Effector memory CD4-positive, alpha-beta T cell (primary cell): ENCODE measurements at regions not wholly inside any gene's neighbourhood (a gene's known extent, or its start where the extent isn't known, plus 50 kb on each side); places are given as distances from the start of the nearest gene placed in this dataset.

Source experiments
- DNase-seq, 3 donors: peaks; one replicate each; pipeline ENCODE4 v3.0.0-alpha.2; 2020
- H3K27ac ChIP-seq: 2 replicates; pipeline ENCODE4 v1.7.0; 2013; ENCODE audit warnings: mild to moderate bottlenecking, low read length, moderate library complexity; ENCODE audit not compliant: insufficient read depth, poor library complexity, severe bottlenecking
- H3K27me3 ChIP-seq: replicated peaks from 2 replicates; pipeline ENCODE4 v1.7.0; 2013; ENCODE audit warnings: mild to moderate bottlenecking, low read length; ENCODE audit not compliant: insufficient read depth, control insufficient read depth, poor library complexity, severe bottlenecking
- H3K36me3 ChIP-seq: 2 replicates; pipeline ENCODE4 v1.7.0; 2013; ENCODE audit warnings: mild to moderate bottlenecking, low read length, moderate library complexity; ENCODE audit not compliant: control insufficient read depth, insufficient read depth
- H3K4me1 ChIP-seq: 2 replicates; pipeline ENCODE4 v1.7.0; 2013; ENCODE audit warnings: low read length, mild to moderate bottlenecking; ENCODE audit not compliant: control insufficient read depth, insufficient read depth, poor library complexity, severe bottlenecking
- H3K4me3 ChIP-seq: 2 replicates; pipeline ENCODE4 v1.7.0; 2013; ENCODE audit warnings: low read length, low read depth, mild to moderate bottlenecking; ENCODE audit not compliant: insufficient read depth, poor library complexity, severe bottlenecking
- H3K9me3 ChIP-seq: 2 replicates; pipeline ENCODE4 v1.7.0; 2013; ENCODE audit warnings: mild to moderate bottlenecking, low read length, moderate library complexity; ENCODE audit not compliant: control insufficient read depth

GRCh38 chrX:42129022-42129940 lies 205.9 kb upstream of the CASK start:
- Histone ChIP-seq H3K27ac (no peak overlapping the region), H3K4me3 (no peak overlapping the region), H3K36me3 (no peaks in the 10 kb centered on the region), H3K27me3 (no peaks in the 10 kb centered on the region), H3K4me1 (peaks cover 5% of the 10 kb centered on the region), H3K9me3 (no peaks in the 10 kb centered on the region)
- no peak for DNase-seq

GRCh38 chrX:42128587-42128986 lies 205.2 kb upstream of the CASK start:
- no peaks in the 10 kb centered on the region for H3K9me3 ChIP-seq
- DNase-seq, result no peak
- no peak overlapping the region for H3K27ac ChIP-seq
- no peak overlapping the region for H3K4me3 ChIP-seq
- H3K36me3 ChIP-seq, result no peaks in the 10 kb centered on the region
- H3K4me1 ChIP-seq, result peaks cover 5% of the 10 kb centered on the region
- no peaks in the 10 kb centered on the region for H3K27me3 ChIP-seq

- no peak overlapping the region for H3K4me3 ChIP-seq
- H3K9me3 ChIP-seq, result no peaks in the 10 kb centered on the region
- no peaks in the 10 kb centered on the region for H3K27me3 ChIP-seq
- peaks cover 5% of the 10 kb centered on the region for H3K4me1 ChIP-seq
- H3K27ac ChIP-seq, result peak overlapping the region; percentile 32
- H3K36me3 ChIP-seq, result no peaks in the 10 kb centered on the region
- no peak for DNase-seq
Observed at GRCh38 chrX:42128020-42128419, 204.7 kb upstream of the CASK start.

- DNase-seq, result no peak
- Histone ChIP-seq H3K27ac (no peak overlapping the region), H3K36me3 (no peaks in the 10 kb centered on the region), H3K4me3 (no peak overlapping the region), H3K9me3 (no peaks in the 10 kb centered on the region), H3K27me3 (no peaks in the 10 kb centered on the region), H3K4me1 (peaks cover 5% of the 10 kb centered on the region)
Observed at GRCh38 chrX:42127563-42127962, 204.2 kb upstream of the CASK start.

- Histone ChIP-seq H3K27me3 (no peaks in the 10 kb centered on the region), H3K9me3 (no peaks in the 10 kb centered on the region), H3K4me3 (no peak overlapping the region), H3K36me3 (no peaks in the 10 kb centered on the region), H3K27ac (no peak overlapping the region), H3K4me1 (peaks cover 5% of the 10 kb centered on the region)
- no peak for DNase-seq
Observed at GRCh38 chrX:42123369-42123768, 200.0 kb upstream of the CASK start.

- Histone ChIP-seq H3K36me3 (no peaks in the 10 kb centered on the region), H3K27ac (no peak overlapping the region), H3K4me3 (no peak overlapping the region), H3K4me1 (no peaks in the 10 kb centered on the region), H3K9me3 (no peaks in the 10 kb centered on the region), H3K27me3 (no peaks in the 10 kb centered on the region)
- no peak for DNase-seq
Observed at GRCh38 chrX:42119076-42119475, 195.7 kb upstream of the CASK start.

GRCh38 chrX:42117318-42117717 lies 194.0 kb upstream of the CASK start:
- Histone ChIP-seq H3K36me3 (no peaks in the 10 kb centered on the region), H3K4me1 (no peaks in the 10 kb centered on the region), H3K4me3 (no peak overlapping the region), H3K27me3 (no peaks in the 10 kb centered on the region), H3K9me3 (no peaks in the 10 kb centered on the region), H3K27ac (no peak overlapping the region)
- DNase-seq, result no peak

GRCh38 chrX:42109428-42109827 lies 186.1 kb upstream of the CASK start:
- Histone ChIP-seq H3K4me3 (no peak overlapping the region), H3K36me3 (no peaks in the 10 kb centered on the region), H3K27ac (no peak overlapping the region), H3K9me3 (no peaks in the 10 kb centered on the region), H3K4me1 (no peaks in the 10 kb centered on the region), H3K27me3 (no peaks in the 10 kb centered on the region)
- no peak for DNase-seq

- Histone ChIP-seq H3K4me3 (no peak overlapping the region), H3K9me3 (no peaks in the 10 kb centered on the region), H3K27me3 (no peaks in the 10 kb centered on the region), H3K36me3 (no peaks in the 10 kb centered on the region), H3K4me1 (no peaks in the 10 kb centered on the region), H3K27ac (no peak overlapping the region)
- DNase-seq, result no peak
Observed at GRCh38 chrX:42107495-42108488, 184.4 kb upstream of the CASK start.

- no peak for DNase-seq
- Histone ChIP-seq H3K36me3 (no peaks in the 10 kb centered on the region), H3K4me1 (no peaks in the 10 kb centered on the region), H3K27me3 (no peaks in the 10 kb centered on the region), H3K9me3 (no peaks in the 10 kb centered on the region), H3K27ac (no peak overlapping the region), H3K4me3 (no peak overlapping the region)
Observed at GRCh38 chrX:42106556-42106955, 183.2 kb upstream of the CASK start.
